RKO (cell line): ENCODE measurements at regions not wholly inside any gene's neighbourhood (a gene's known extent, or its start where the extent isn't known, plus 50 kb on each side); places are given as distances from the start of the nearest gene placed in this dataset.
A peak's percentile ranks its signal among the peaks of the same experiment; 100 is the strongest.
"Not testable (repeated sequence)": the region's sequence is repeated elsewhere in the genome, so short reads cannot be mapped to it uniquely, and the experiment has no call there.

Experiments
- DNase-seq: peaks from one replicate; pipeline ENCODE4 v3.0.0-alpha.2; 2016; ENCODE audit warnings: low spot score

- no peak for DNase-seq
Observed at GRCh38 chr15:72865486-72865885, 81.9 kb upstream of the ADPGK start.

GRCh38 chr15:72864681-72865080, 81.1 kb upstream of the ADPGK start:
- no peak for DNase-seq

- no peak for DNase-seq
Observed at GRCh38 chr15:72861354-72861910, 77.9 kb upstream of the ADPGK start.

GRCh38 chr15:72859757-72860145, 76.2 kb upstream of the ADPGK start:
- DNase-seq = no peak

- no peak for DNase-seq
Observed at GRCh38 chr15:72859017-72859756, 75.6 kb upstream of the ADPGK start.

GRCh38 chr15:72858205-72858604, 74.6 kb upstream of the ADPGK start:
- DNase-seq = no peak

- no peak for DNase-seq
Observed at GRCh38 chr15:72857331-72858063, 73.9 kb upstream of the ADPGK start.

- no peak for DNase-seq
Observed at GRCh38 chr15:72856549-72857040, 73.0 kb upstream of the ADPGK start.

GRCh38 chr15:72855791-72856190, 72.2 kb upstream of the ADPGK start:
- no peak for DNase-seq

- no peak for DNase-seq
Observed at GRCh38 chr15:72852273-72852672, 68.7 kb upstream of the ADPGK start.

GRCh38 chr15:72851586-72851985, 68.0 kb upstream of the ADPGK start:
- no peak for DNase-seq

- no peak for DNase-seq
Observed at GRCh38 chr15:72850833-72851232, 67.3 kb upstream of the ADPGK start.

GRCh38 chr15:72847806-72848205, 64.2 kb upstream of the ADPGK start:
- DNase-seq = no peak

- no peak for DNase-seq
Observed at GRCh38 chr15:72847033-72847432, 63.5 kb upstream of the ADPGK start.

- no peak for DNase-seq
Observed at GRCh38 chr15:72845981-72846383, 62.4 kb upstream of the ADPGK start.

GRCh38 chr15:72844067-72844466, 60.5 kb upstream of the ADPGK start:
- DNase-seq = no peak

- not testable (repeated sequence) for DNase-seq
Observed at GRCh38 chr15:72843340-72843739, 59.8 kb upstream of the ADPGK start.

- DNase-seq = no peak
Observed at GRCh38 chr15:72840114-72840513, 56.6 kb upstream of the ADPGK start.

GRCh38 chr15:72838311-72838731, 54.8 kb upstream of the ADPGK start:
- DNase-seq = peak; percentile 17

- no peak for DNase-seq
Observed at GRCh38 chr15:72836676-72837330, 53.2 kb upstream of the ADPGK start.

GRCh38 chr15:72835294-72835890, 51.8 kb upstream of the ADPGK start:
- no peak for DNase-seq

GRCh38 chr15:72833561-72833960, 50.0 kb upstream of the ADPGK start:
- no peak for DNase-seq
